NCI-H2029 treated with DMSO at 0.1 percent for 48 hours (cell line): ENCODE measurements at regions not wholly inside any gene's neighbourhood (a gene's known extent, or its start where the extent isn't known, plus 50 kb on each side); places are given as distances from the start of the nearest gene placed in this dataset.

Source experiments
- DNase-seq: peaks from one replicate; lab custom pipeline; 2025; lab: John Stamatoyannopoulos, UW

GRCh38 chr13:79812070-79812850 lies 331.3 kb downstream of the NDFIP2 start:
- DNase-seq: no peak

- no peak for DNase-seq
These were observed 330.2 kb downstream of the NDFIP2 start for GRCh38 chr13:79811170-79811569.

DNA sequence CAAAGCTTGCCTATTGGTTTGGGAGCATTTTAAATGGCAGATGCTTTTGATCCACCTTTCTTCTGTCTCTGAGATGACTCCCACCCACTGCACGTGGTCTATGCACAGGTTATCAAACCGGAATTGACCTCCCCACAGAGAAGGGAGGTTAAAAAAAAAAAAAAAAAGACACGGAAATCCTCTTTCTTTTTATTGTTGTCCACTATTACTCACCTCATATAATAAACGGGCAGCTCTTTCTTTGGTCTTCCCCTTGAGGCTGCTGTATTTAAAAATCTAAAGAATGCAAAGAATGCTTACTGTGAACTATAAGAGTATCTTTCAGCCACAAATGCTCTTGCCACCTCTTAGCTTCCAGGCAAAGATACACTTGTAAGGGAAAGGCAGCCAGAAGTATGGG lies 329.7 kb downstream of the NDFIP2 start:
- no peak for DNase-seq

- DNase-seq: no peak
These were observed 329.1 kb downstream of the NDFIP2 start for GRCh38 chr13:79810018-79810417.

- no peak for DNase-seq
These were observed 327.5 kb downstream of the NDFIP2 start for GRCh38 chr13:79808475-79808874.

- no peak for DNase-seq
These were observed 326.6 kb downstream of the NDFIP2 start for GRCh38 chr13:79807554-79807953.

- no peak for DNase-seq
These were observed 325.9 kb downstream of the NDFIP2 start for GRCh38 chr13:79806821-79807220.

- no peak for DNase-seq
These were observed 324.4 kb downstream of the NDFIP2 start for GRCh38 chr13:79805317-79805716.

GRCh38 chr13:79803989-79804388 lies 323.0 kb downstream of the NDFIP2 start:
- no peak for DNase-seq

DNA sequence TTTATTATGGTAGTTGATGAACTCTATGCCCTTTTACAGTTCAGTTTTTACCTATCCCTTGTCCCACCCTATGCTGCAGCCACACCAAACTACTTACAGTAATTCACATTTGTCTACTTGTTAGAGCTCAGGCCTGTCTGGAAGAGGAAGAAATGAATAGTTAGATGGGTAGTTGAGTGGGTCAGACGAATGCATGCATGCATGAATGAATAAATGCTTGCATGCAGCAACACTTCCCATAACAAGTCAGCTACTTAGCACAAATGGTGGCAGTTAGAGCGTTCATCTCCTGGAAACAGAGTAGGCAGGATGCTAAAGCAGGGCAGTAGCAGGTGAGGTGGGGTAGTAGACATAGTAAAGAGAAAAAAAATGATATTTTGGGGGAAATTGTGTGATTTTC lies 322.3 kb downstream of the NDFIP2 start:
- DNase-seq: no peak

DNA sequence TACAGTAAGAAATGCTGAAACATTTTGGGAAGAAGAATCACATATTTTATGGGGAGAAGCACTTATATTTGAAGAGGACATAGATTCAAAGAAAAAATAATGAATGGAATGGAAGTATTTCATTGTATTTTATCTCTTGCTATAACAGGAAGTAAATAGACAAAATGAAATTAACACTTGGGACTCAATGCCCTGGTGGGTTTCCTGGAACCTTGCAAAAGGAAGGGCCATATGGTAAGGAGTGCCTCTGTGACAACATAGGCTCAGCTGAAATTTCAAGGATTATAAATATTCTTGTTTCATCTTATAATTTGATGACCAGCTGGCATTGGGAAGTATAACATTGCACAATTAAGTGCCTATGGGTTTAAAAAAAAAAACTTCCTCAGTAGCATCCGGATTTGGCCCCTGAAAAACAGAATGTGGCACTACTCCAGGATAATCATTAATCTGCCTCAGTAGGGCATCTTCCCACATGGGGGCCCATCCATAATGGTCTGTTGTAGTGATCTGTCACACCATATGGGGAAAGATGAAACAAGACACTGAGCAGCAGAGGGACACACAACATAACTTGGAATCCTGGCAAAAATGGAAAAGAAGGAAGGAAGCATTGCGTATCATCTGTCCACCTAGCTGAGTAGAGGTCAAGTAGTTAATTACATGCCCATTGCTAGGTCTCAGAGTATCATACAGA lies 321.6 kb downstream of the NDFIP2 start:
- DNase-seq: no peak

- DNase-seq: no peak
These were observed 318.3 kb downstream of the NDFIP2 start for GRCh38 chr13:79799059-79799867.

- DNase-seq: no peak
These were observed 315.2 kb downstream of the NDFIP2 start for GRCh38 chr13:79796136-79796535.

DNA sequence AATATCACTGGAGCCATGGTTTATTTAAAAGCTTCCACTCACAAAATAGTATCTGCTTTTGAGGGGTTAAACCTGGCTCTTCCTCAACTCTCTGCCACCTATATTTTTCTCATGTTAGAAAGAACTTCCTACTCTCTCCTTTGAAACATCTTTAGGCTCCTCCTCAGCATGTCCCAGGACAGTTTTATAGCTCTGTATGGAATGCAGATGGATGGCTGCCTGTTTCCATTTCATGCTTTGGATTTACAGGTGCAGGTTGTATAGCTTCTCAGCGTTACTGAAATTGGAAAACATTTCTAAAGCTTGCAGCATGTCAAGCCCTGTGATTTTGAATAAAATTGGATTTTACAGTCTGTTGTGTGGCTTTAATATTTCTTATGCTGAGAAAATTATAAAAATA lies 314.0 kb downstream of the NDFIP2 start:
- DNase-seq: no peak

- DNase-seq: no peak
These were observed 311.8 kb downstream of the NDFIP2 start for GRCh38 chr13:79792716-79793115.

- no peak for DNase-seq
These were observed 310.6 kb downstream of the NDFIP2 start for GRCh38 chr13:79791471-79792042.

DNA sequence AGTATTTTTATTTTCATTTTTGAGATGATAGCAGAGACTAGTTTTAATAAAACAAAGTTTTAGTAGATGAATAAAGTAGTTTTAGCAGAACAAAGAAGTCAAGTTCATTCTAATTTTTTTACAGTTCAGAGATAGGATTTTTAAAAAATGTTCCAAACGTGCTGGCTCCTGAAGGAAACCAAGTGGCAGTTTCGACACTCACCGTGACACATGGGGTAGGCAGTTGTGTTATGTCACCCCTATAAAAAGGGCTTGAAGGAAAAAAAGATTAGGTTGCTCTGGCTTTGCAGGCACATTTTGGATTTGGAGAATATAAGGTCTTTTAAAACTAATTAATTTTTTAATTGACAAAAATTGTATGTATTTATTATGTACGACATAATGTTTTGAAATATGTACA lies 305.2 kb downstream of the NDFIP2 start:
- no peak for DNase-seq

DNA sequence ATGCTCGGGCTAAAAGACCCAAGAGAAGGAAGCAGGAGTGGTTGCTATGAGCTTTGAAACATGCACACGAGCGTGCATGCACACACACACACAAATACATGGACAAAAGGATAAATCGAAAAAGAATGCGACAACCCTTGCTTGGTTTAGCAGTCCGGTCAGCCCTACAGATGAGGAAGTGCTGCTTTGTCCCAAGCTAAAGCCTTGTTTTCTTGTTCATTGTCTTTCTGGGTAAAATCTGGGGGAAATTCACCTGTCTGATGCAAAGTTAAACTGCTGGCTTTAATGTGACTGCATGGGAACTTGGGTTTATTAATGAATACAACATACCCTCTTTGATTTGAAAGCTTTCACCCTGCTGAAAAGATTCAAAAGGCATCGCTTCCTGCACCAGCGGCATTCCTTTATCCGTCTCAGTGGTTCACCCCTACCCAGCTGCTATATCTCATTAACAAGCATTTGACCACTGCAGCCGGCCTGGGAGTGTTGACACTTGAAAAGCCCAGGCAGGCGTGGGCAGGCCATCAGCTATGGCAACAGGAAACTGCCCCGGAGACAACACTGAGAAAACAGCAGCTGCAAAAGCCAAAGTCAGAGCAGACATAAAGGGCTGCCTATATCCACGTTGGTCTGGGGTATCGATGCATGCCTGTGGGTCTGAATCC lies 301.7 kb downstream of the NDFIP2 start:
- no peak for DNase-seq

- no peak for DNase-seq
These were observed 301.0 kb downstream of the NDFIP2 start for GRCh38 chr13:79781829-79782540.

DNA sequence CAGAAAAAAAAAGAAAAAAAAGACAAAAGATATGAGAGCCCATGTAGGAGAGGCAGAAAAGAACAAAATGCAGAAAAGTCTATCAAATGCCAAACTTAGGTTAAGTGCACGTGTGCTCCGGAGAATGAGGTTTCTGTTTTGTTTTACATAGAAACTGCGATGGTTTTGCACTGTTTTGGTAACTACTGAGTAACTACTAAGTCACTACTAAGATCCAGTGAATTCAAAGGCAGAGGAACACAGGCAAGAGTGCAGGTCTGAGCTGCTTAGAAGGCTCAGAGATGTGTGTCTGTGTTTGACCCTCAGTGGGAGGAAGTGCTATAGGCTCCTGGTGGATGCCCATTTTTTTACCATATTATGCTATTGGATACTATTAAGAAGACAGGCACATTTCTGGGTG lies 299.3 kb downstream of the NDFIP2 start:
- DNase-seq: no peak

- DNase-seq: no peak
These were observed 298.8 kb downstream of the NDFIP2 start for GRCh38 chr13:79779761-79780160.
